Activated T-helper 1 cell treated with Interleukin-2 at 50 U/mL for 16 hours (primary cell): ENCODE measurements at regions not wholly inside any gene's neighbourhood (a gene's known extent, or its start where the extent isn't known, plus 50 kb on each side); places are given as distances from the start of the nearest gene placed in this dataset.

ENCODE experiments used
- DNase-seq: peaks from one replicate; pipeline ENCODE4 v3.0.0-alpha.2; 2020; ENCODE audit warnings: low read depth

DNA sequence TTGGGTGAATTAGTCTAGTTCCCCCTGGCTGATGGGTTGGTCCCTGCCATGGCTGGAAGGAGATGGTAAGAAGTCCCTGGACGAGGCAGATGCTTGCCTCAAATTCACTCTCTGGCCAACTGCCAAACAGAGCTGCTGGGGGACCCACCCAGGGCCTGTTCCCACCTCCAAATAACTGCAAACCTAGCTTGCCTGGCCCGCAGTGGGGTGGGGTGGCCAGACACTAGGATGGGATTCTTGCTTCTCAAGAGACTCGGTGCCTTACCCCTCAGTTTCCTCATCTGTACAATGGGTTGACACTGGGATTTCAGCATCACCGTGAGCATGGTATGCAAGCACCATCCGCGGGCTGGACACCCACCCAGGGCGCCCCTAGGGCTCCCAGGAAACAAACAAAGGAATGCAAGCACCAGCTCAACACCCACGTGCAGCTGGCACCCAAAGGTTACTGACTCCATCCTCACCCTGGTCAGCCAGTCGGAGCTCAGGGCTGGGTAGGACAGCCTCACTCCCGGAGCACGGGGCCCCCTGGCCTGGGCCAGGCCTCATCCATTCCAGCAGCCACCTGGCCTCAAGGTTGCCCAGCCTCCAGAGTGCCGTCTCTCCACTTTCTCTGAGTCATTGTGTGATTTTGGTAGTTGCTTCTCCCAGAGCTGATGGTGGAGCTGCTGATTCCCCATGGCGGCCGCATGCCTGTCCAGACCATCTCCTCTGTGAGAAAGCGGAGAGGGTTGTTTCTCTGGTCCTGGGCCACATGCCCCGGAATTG, 205.2 kb upstream of the RTL1 start:
- DNase-seq, result no peak

DNA sequence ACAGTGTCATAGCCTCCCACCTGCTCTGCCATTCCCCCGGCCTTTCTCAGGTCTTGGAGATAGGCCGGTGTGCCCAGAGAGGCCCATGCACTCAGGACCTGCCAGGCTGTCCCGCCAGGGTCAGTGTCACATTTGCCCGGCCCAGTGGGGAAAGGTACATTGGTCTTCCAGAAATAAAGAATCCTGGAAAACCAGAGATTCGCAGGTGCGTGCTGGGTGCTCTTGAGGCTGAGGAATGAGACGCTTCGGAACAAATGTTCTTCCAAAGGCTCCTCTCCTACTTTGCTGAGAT, 205.8 kb upstream of the RTL1 start:
- DNase-seq, result no peak

DNA sequence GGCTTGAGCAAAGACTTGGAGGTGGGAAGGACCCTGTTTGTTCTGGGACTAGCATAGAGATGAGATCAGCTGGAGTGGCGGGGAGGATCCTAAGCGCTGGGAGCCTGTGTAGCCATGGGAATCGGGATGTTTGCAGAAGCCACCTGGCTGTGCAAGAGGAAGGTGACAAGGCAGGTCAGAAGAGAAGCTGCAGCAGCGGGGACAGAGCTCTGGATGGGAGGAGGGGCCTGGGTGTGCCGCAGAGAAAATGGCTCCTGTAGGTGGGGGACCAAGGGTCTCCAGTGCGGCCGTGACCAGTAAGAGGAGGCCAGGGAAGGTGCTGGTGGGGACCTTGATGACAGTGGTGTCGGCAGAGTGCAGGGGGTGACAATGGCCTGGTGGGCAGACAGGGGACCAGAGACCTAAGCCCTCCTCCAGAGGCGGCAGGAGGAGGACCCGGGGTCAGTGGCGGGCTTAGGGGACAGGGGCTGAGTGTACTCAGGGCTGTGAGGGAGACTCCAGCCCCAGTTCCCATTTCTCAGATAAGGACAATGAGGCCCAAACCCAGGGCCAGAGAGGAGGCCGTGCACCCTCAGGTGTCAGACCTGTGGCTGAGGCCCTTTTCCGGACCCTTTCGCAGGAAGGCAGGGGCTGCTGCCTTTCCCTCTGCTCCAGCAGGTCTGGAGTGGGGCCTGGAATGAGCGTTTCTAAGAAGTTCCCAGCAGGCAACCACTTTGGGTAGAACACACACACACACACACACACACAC, 206.6 kb upstream of the RTL1 start:
- no peak for DNase-seq

DNA sequence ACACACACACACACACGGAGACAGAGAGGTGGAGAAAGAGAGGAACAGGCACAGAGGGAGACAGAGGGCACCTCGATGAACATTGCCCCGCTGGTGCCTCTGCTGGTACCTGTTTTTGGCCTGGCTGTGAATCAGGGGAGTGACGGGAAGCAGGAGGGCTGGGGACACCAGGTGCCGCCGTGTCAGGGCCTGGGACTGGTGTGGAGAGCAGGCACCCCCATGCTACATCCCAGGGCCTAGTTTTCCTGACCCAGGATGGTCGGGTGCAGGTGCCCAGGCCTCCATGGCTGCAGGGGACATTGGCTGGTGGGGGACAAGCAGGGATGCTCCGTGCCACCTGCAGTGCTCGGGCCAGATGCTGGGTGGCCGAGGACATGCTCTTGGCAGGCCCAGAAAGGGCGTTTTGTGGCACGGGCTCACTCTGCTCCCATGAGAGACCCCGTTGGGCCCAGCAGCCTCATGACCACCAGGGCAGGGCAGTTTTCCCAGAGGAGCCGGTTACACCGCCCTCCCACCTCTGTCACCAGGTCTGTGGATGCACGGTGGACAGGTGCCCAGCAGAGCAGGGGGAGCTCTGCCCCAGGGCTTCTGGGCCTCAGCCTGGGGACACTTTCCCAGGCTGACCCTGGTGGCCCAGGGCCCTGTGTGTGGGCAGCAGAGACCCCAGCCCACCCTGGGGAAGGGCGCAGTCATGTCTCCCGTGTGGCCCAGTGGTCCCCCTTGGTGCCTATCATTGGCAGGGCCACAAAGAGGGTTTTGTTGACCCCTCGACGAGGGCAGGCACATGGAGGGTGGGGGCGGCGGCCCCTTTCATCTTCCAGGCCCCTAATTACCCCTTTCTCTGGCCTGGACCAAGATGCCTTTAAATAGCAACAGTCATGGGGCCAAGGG, 207.5 kb upstream of the RTL1 start:
- DNase-seq, result no peak

DNA sequence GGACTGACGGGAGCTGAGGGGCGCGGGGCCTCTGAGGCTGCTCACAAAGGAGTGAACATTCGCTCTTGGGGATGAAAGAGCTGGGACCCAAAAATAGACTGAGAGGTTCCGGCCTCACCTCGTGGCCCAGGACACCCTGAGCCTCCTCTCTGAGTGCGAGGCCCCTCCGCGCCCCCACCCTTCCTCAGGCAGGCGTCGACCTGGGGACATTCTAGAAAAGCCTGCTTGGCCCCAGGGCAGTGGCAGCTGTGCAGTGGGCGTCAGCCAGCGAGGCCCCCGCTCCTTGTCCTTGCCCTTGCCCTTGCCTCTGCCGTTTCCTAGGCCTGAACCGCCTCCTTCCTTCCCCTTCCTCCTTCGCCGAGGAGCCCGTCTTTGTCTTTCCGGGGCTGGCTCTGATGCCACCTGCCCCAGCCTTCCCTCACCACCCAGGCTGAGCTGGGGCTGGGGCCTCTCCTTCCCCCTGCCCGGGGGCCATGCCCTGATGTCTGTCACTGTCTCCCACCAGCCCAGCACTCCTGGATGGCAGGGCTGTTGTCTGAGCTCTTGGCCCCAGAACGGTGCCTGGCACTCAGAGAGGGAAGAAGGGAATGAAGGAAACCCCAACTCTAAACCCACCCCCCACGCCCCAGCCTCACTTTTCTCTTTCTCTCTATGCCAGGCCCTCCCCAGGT, 208.2 kb upstream of the RTL1 start:
- no peak for DNase-seq

DNA sequence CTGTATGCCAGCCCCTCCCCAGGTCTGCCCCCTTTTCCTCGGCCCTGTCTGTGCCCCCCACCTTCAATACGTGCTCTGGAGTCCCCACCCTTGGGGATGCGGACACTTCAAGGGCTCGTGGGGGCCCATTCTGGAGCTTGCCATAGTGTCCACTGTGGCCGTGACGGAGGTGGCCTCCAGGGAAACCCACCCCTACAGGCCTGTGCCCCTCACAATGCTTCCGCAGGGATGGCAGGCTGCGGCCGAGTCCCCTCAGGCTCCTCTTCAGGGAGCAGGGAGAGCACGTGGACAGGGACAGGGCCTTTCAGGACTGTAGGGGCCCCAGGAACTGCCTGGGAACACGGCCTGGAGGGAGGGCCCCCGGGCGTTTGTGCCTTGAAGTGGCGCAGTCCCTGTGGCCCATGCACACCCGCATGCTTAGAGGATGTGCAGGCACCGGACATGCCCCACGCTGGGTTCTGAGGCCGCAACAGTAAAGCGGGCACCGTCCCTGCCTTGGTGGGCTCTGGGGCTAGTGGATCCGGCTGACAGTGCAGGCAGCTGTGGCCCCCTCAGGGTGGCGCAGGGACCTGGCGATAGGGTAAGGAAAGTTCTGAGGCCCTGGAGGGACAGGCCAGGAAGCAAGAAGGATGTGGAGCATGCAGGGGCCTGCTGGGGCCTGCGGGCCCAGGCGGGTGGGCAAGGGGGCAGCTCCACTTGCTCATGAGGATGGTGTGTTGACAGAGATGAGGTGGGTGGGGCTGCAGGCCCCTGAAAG, 209.0 kb upstream of the RTL1 start:
- DNase-seq, result no peak

DNA sequence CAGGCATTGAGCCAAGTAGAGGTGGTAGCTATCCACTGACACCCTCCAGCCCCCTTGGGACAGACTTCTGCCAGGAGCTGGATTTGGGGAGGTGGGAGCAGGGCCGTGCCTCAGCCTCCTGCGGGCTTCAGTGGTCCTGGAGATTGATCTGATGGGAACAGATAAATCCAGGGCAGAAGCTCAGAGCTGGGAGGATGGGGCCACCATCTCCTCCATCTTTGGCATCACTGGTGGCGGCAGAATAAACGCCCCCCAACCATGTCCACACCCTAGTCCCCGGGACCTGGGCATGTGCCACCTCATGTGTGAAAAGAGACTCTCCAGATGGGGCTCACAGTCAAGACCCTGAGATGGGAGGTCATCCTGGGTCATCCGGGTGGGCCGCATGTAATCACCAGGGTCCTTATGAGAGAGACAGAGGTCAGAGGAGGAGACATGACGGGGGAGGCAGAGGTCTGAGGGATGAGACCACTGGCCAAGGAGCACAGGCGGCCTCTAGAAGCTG, 209.6 kb upstream of the RTL1 start:
- DNase-seq, result no peak

DNA sequence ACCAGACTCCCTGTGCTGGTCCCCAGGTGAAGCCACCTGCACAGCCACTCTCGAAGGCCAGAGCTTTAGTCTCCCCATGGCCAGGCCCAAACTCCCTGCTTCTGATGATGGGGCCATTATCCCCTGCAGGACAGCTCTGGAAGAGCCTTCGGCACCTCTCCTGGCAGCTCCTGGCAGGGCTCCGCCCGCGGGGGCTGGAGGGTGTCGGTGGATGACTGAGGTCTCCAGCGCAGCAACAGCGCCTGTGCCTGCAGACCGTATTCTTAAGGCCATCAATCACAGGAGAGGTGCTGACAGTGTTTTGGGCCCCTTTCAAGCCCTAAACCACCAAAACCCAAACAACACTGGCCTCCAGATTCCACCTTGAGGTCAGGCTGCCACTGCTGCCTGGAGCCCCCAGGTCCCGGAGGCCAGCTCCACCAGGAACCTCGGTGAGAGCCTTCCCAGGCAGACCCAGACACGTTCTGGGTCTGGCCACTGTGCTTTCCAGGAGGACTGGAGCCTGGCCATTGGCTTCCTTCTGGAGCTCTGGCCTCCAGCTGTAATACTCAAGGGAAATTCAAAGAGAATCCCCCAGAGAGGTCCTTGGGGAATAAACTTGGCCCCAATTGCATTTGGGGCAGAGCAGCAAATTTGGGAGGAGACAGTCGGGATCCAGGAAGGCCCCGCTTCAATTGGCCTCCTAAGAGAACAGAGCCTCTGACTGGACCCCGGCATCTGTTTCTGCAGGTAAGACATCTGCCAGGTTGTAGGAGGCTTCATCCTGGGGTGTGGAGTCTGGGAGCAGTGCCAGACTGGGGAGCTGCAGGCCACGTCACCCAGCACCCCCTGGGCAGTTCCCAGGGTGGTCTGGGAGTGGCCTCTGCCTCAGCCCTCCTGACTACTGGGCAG, 210.6 kb upstream of the RTL1 start:
- DNase-seq, result no peak

DNA sequence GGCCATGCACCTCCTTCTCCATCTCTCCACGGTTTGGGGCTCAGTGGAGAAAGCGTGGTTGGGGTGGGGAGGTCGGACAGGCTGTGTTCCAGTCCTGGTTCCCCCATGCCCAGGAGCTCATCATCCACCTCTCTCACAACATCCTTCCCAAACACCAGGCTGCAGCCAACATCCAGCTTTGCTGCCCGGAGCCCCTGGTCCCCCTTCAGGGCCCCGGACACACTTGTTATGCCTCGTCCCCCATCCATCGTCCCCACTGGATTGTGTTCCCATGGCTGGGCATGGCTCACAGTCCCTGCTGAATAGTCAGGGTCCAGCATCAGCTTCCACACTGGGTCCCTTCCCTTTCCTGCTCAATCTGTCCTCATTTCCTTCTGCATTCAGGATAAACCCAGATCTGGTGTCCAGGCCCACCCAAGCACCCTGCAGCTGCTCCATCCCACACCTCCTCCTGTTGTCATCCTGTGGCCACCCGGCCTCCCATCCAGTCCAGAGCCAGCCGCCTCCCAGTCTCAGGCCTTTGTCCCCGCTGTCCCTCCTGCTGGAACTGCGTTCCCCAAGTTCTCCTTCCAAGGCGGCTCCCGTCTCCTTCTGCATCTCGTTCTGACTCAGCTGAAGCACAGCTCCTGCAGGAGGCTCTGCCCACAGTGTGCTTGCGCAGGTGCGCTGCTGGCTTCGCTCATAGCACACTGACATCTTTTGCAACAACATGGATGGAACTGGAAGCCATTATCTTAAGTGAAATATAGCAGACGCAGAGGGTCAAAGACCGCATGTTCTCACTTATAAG, 211.4 kb upstream of the RTL1 start:
- DNase-seq, result no peak

DNA sequence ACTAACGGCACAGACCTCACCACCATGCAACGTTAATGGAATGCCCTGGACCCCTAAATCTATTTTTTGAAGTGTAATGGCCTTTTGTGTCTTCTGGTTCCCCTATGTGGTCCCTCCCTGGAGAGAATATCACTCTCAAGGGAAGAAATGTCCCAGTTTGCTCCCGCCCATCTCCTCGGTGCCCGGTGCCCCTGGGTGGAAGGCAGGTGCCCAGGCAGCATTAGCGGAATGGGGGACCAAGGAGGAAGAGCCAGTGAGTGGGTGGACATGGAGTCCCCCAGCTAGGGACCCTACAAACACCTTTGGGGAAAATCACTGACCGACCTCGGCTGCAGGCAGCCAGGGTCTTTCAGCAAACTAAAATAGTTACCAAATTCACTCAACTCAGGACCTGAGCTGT, 212.1 kb upstream of the RTL1 start:
- no peak for DNase-seq

DNA sequence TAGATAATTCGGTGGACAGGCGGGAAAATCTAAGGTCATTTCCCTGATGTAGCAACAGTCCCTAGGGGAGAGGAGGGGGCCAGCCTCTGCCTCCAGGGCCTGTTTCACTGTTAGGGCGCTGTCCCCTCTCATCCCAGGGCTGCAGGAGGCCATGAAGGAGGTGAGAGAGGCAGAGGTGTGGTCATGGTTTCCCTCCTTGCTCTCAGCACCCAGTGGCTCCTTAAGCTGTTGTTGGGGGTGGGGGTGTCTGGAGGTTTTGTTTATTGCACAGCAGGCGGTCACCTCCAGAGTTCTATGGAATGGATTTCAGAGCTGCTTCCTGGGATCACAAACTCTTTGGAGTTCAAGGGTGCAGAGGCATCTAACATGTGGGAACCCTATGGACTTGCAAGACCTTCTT, 212.5 kb upstream of the RTL1 start:
- DNase-seq, result no peak

DNA sequence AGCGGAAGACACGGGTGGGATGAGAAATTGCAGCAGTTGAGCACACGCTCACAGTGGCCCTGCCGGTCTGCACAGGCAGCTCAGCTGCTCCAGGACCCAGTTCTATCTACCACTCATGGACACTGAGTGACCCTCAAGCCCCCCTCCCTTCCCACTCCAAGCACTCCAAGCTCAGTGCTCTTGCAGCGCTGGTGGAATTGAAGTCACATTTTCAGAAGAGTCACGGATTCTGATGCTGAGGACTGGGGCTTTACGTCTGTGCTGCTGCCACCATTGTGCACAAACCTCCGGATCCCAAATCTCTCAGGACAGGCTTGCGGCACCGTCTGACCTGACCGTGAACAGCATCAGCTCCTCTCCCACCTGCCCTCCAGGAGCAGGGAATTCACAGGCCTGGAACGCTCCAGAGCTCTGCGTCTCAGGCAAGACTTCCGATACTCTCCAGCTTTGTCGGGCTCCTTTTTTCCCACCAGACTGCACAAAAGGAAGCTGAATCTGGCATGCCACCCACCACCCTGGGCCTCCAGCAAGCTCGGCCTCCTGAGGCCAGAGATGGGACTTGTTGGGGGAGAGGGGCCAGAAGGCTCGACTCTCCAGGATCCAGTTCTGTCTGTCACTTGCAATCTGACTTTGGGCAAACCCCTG, 213.1 kb upstream of the RTL1 start:
- DNase-seq, result no peak

DNA sequence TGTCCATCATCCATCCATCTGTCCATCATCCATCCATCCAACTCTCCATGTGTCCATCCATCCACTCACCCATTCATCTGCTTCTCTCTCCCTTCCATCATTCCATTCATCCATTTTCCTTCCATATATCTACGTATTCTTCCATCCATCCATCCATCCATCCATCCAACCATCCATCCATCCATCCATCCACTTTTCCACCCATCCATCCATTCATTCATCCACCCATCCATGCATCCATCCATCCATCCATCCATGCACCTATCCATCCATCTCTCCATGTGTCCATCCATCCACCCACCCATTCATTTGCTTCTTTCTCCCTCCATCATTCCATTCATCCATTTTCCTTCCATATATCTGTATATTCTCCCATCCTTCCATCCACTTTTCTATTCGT, 214.0 kb upstream of the RTL1 start:
- DNase-seq, result no peak

DNA sequence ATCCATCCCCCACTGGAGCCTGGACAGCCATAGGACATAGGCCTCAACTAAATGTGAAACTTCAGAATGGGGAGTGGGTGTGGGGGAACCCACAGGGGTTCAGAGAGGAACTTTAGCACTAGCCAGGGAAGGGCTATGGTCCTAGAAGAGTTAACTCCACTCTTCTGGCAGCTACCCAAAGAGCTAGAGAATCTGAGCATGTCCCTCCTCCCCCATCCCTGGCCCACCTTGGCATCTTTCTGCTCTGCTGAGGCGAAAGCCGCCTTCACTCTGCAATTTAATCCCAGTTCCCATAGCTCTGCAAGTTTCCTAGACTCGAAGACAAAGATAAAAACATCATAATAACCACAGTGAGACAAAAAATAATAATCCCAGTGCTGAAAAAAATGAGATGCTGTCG, 214.7 kb upstream of the RTL1 start:
- DNase-seq, result no peak

DNA sequence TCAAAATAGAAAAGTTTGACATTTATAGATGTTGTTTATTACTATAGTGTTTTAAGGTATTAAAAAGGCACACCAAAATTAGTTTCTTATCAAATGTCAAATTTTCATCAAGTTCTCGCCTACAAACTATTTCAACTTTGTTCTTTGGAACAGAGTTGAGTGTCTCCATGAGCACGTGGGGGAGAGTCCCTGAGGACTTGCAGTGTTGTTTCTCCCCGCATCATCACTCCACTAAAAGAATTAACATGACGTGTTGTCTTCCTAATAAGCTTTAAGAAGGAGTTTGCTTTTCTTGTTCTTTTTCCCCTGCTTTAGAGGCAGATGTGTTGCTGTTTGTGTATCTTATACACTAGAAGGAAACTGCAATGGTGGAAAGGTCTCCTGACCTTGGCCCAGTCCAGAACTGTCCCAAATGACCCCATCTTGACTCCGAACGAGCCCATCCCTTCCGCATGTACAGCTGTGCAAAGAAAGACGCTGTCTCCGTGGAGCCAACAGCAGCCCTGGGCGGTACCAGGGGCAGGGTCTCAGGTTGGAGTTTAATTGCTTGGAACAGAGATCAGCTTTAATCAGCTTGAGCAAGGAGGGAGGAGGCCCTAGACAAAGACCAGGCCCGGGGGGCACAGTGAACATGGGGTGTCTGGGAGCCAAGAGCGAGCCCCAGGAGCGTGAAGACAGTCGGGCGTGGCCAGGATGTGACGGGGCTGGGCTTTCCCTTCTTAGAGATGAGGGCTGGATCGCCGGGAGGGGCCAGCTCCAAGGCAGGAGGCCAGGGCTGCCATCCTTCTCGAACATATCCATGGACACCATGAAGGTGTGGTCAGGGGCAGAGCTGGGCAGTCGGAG, 215.4 kb upstream of the RTL1 start:
- DNase-seq, result no peak

DNA sequence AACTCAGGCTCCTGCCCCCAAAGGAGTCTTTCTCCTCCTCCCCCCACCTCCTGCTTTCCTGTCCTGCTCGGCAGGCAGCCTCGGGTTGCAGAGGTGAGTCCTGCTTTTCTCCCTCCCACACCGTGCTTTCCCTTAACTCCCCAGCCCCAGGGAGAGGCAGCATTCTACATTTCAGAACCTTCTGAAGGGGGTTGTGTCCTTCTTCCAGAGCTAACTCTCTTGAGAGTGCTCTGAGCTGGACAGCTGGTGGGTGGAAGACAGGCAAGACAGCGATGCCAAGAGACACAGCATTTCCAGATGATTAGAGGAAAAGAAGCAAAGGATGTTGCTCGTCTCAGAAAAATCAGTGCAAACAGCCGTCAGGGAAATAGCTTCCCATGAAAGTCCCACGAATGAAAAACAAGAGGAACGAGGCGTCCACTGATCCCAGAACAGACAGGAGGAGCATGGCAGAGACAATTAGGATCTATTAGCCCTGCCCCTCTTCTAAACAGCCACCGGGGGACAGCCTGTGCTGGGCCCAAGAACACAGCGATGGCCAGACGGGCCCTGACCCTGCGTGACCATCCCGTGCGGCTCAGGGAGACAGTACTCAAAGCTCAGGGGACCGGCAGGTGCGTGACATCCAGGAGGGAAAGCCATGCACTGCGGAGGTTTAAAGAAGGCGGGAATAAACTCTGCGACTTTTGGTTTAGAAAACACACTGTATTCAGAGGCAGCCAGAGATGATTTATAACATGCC, 216.5 kb upstream of the RTL1 start:
- no peak for DNase-seq
